ENCODE measurements at regions not wholly inside any gene's neighbourhood (a gene's known extent, or its start where the extent isn't known, plus 50 kb on each side); places are given as distances from the start of the nearest gene placed in this dataset.

GRCh38 chr3:193021506-193022010 lies 103.9 kb upstream of the MB21D2 start:
- no peak overlapping the region for H3K27ac Mint-ChIP-seq (ENCODE audit: unreplicated experiment)
- peaks cover 16% of the 10 kb centered on the region for H3K4me1 Mint-ChIP-seq (ENCODE audit: unreplicated experiment)

DNA sequence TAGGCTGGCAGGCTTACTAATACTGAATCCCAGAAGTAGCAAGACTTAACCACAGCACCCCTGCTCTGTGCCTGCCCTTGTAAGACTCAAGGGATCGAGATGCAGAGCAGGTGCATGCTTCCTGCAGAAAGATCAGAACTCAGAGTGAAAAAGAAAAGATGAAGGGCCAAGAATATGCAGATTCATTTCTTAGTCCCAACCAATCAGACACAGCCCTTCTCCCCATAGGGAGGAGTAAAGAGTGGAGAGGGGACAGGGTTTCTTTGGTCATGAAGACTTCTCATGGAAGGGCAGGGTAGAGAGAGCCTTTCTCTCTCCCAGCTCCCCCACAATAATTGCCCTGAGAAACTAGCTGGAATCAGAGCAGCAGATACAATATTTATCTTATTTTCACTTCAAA lies 105.6 kb upstream of the MB21D2 start:
- no peaks in the 10 kb centered on the region for H3K9me3 Mint-ChIP-seq (ENCODE audit: unreplicated experiment)
- no peak for DNase-seq (ENCODE audit: low spot score)
- H3K27ac Mint-ChIP-seq (ENCODE audit: unreplicated experiment) = no peak overlapping the region
- TF ChIP-seq CTCF (IDR thresholded peaks at IDR 0.05; ENCODE audit: unreplicated experiment) = no peak
- H3K36me3 Mint-ChIP-seq (ENCODE audit: low read depth, unreplicated experiment) = no peaks in the 10 kb centered on the region
- H3K4me1 Mint-ChIP-seq (ENCODE audit: unreplicated experiment) = peaks cover 4% of the 10 kb centered on the region
- H3K4me3 Mint-ChIP-seq (ENCODE audit: unreplicated experiment) = no peak overlapping the region
- H3K27me3 Mint-ChIP-seq (ENCODE audit: unreplicated experiment) = no peaks in the 10 kb centered on the region

More at GRCh38 chr3:193021506-193022010, 103.9 kb upstream of the MB21D2 start:
- Mint-ChIP-seq H3K36me3 (ENCODE audit: low read depth, unreplicated experiment) (no peaks in the 10 kb centered on the region), H3K27me3 (ENCODE audit: unreplicated experiment) (no peaks in the 10 kb centered on the region), H3K9me3 (ENCODE audit: unreplicated experiment) (no peaks in the 10 kb centered on the region), H3K4me3 (ENCODE audit: unreplicated experiment) (no peak overlapping the region)
- no peak for DNase-seq (ENCODE audit: low spot score)
- no peak for TF ChIP-seq CTCF (IDR thresholded peaks at IDR 0.05; ENCODE audit: unreplicated experiment)

DNA sequence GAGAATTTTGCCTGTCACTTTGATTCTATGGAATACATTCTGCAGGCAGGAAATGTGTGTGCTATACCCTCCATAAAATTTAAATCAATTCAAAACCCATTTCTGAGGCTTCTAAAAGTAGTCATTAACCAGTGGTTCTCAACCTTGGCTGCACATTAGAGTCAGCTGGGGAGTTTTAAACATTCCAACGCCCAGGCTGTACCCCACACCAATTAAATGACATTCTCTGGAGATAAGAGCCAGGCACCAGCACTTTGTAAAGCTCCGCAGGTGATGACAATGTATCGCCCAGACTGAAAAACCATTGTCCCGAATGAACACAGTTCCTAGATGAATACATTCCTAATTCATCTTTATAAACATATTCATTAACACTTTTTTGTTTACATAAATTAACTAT lies 110.6 kb upstream of the MB21D2 start:
- DNase-seq (ENCODE audit: low spot score) = no peak
- Mint-ChIP-seq H3K9me3 (ENCODE audit: unreplicated experiment) (no peaks in the 10 kb centered on the region), H3K4me1 (ENCODE audit: unreplicated experiment) (no peaks in the 10 kb centered on the region), H3K4me3 (ENCODE audit: unreplicated experiment) (no peak overlapping the region), H3K27me3 (ENCODE audit: unreplicated experiment) (no peaks in the 10 kb centered on the region), H3K36me3 (ENCODE audit: low read depth, unreplicated experiment) (no peaks in the 10 kb centered on the region), H3K27ac (ENCODE audit: unreplicated experiment) (no peak overlapping the region)
- TF ChIP-seq CTCF (IDR thresholded peaks at IDR 0.05; ENCODE audit: unreplicated experiment) = no peak

DNA sequence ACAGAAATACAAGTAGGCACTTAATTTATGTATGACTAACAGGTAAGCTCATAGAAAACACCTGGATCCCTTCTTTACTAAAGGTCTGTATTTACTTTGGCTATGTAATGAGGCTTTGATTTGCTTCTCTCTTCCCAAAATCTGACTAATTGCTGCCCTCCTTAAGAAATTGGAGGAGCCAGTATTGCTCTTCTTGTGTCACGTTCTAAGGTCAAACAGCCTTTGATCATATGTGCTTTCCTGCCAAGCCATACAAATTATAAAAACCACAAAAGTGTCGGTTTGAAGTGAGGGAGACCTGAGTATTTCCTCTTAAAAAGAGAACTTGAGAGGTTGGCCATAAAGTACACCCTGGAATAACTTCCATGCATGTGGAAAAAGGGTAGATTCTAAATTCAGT lies 112.1 kb upstream of the MB21D2 start:
- no peak for DNase-seq (ENCODE audit: low spot score)
- H3K27me3 Mint-ChIP-seq (ENCODE audit: unreplicated experiment) = no peaks in the 10 kb centered on the region
- no peaks in the 10 kb centered on the region for H3K4me1 Mint-ChIP-seq (ENCODE audit: unreplicated experiment)
- H3K27ac Mint-ChIP-seq (ENCODE audit: unreplicated experiment) = no peak overlapping the region
- no peaks in the 10 kb centered on the region for H3K36me3 Mint-ChIP-seq (ENCODE audit: low read depth, unreplicated experiment)
- H3K4me3 Mint-ChIP-seq (ENCODE audit: unreplicated experiment) = no peak overlapping the region
- no peak for TF ChIP-seq CTCF (IDR thresholded peaks at IDR 0.05; ENCODE audit: unreplicated experiment)
- H3K9me3 Mint-ChIP-seq (ENCODE audit: unreplicated experiment) = no peaks in the 10 kb centered on the region

GRCh38 chr3:193030276-193030675 lies 112.6 kb upstream of the MB21D2 start:
- DNase-seq (ENCODE audit: low spot score) = no peak
- Mint-ChIP-seq H3K4me3 (ENCODE audit: unreplicated experiment) (no peak overlapping the region), H3K36me3 (ENCODE audit: low read depth, unreplicated experiment) (no peaks in the 10 kb centered on the region), H3K9me3 (ENCODE audit: unreplicated experiment) (no peaks in the 10 kb centered on the region), H3K4me1 (ENCODE audit: unreplicated experiment) (no peaks in the 10 kb centered on the region), H3K27me3 (ENCODE audit: unreplicated experiment) (no peaks in the 10 kb centered on the region), H3K27ac (ENCODE audit: unreplicated experiment) (no peak overlapping the region)
- no peak for TF ChIP-seq CTCF (IDR thresholded peaks at IDR 0.05; ENCODE audit: unreplicated experiment)

Measured in endothelial cell (in vitro differentiated cells).